Loucy (cell line): ENCODE measurements at regions not wholly inside any gene's neighbourhood (a gene's known extent, or its start where the extent isn't known, plus 50 kb on each side); places are given as distances from the start of the nearest gene placed in this dataset.

Experiments used
- EZH2phosphoT487 ChIP-seq: fragments of 200-600 bp; IDR thresholded peaks from 2 replicates; pipeline ENCODE4 v1.6.1; 2018; ENCODE audit warnings: antibody characterized with exemption, mild to moderate bottlenecking, moderate library complexity, borderline replicate concordance
- TF ChIP-seq, protein P1 (sequence below): fragments of 200-600 bp; sonication (generic); conservative IDR thresholded peaks from 2 replicates; pipeline ENCODE4 v1.5.1; 2014; ENCODE audit warnings: mild to moderate bottlenecking, antibody characterized with exemption, low read length

DNA sequence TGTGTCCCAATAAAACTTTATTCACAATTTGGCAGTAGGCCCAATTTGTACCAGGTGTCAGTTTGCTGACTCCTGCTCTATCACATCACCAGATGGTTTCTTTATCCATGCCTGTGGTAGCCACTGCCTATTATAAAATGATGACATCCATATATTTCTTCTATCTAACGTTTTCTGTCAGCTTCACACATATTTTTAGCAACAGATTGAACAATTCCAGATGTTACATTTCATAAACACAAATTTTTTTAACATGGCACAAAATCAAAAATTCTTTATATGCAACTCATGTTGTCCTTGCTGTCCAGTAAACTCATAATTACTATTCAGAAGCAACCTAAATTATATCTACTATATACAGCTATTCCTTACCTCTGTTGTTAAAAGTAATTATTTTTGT lies 1371.6 kb downstream of the NSUN3 start:
- TF ChIP-seq, protein P1, sequence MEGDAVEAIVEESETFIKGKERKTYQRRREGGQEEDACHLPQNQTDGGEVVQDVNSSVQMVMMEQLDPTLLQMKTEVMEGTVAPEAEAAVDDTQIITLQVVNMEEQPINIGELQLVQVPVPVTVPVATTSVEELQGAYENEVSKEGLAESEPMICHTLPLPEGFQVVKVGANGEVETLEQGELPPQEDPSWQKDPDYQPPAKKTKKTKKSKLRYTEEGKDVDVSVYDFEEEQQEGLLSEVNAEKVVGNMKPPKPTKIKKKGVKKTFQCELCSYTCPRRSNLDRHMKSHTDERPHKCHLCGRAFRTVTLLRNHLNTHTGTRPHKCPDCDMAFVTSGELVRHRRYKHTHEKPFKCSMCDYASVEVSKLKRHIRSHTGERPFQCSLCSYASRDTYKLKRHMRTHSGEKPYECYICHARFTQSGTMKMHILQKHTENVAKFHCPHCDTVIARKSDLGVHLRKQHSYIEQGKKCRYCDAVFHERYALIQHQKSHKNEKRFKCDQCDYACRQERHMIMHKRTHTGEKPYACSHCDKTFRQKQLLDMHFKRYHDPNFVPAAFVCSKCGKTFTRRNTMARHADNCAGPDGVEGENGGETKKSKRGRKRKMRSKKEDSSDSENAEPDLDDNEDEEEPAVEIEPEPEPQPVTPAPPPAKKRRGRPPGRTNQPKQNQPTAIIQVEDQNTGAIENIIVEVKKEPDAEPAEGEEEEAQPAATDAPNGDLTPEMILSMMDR, result no peak
- TF ChIP-seq EZH2phosphoT487, result no peak
